ENCODE measurements at regions not wholly inside any gene's neighbourhood (a gene's known extent, or its start where the extent isn't known, plus 50 kb on each side); places are given as distances from the start of the nearest gene placed in this dataset.

- no peak for DNase-seq (ENCODE audit: low read depth)
Observed at GRCh38 chr16:59214455-59214854, 480.3 kb upstream of the GOT2 start.

DNA sequence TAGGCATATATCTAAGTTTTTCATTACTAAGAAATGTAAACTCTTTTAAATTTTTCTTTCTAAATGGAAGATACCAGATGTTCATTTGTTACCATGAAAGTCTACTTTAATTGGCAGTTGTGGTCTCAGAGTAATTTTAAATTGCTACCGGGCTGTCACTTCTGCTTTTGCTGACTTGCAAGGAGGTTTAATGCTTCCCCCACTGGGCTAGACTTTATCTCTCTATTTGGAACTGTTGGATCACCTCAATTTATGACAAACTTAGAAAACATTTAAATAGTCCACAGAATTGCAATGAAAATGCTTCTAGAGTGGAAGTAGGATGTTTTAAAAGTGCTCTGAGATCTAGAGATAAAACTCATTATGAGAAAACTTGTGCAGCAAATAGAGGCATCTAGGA, 479.8 kb upstream of the GOT2 start:
- no peak for DNase-seq (ENCODE audit: low read depth)

GRCh38 chr16:59212492-59213024, 478.4 kb upstream of the GOT2 start:
- no peak for DNase-seq (ENCODE audit: low read depth)

- no peak for DNase-seq (ENCODE audit: low read depth)
Observed at GRCh38 chr16:59210955-59211541, 476.9 kb upstream of the GOT2 start.

- DNase-seq (ENCODE audit: low read depth): no peak
Observed at GRCh38 chr16:59205403-59205802, 471.3 kb upstream of the GOT2 start.

- DNase-seq (ENCODE audit: low read depth): no peak
Observed at GRCh38 chr16:59204589-59204988, 470.5 kb upstream of the GOT2 start.

DNA sequence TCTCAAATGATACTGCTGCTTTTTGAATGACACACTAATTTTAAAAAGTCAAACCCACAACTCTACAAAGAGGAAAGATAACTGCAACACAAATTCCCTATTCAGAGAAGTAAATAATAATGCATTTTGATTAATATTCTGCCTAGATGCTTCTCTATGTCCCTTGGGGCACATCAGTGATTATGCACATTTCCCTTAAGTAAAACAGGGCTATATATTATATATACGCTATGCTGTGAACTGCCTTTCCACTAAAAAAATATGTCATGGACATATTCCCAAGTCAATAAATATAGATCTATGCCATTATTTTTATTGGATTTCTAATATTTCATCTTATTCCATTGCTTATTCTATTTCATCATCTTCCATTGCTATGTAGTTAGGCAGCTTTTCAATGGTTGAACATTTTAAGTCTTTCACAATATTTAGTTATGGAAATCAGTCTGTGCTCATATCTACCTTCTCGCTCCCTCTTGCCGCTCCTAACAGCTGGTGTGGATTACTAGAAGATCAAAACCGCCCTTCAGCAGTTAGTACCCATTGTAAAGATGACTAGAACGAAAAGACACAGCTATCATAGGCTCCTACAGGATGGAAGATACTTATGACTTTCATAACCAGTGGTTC, 468.2 kb upstream of the GOT2 start:
- no peak for DNase-seq (ENCODE audit: low read depth)

- no peak for DNase-seq (ENCODE audit: low read depth)
Observed at GRCh38 chr16:59201821-59202220, 467.7 kb upstream of the GOT2 start.

DNA sequence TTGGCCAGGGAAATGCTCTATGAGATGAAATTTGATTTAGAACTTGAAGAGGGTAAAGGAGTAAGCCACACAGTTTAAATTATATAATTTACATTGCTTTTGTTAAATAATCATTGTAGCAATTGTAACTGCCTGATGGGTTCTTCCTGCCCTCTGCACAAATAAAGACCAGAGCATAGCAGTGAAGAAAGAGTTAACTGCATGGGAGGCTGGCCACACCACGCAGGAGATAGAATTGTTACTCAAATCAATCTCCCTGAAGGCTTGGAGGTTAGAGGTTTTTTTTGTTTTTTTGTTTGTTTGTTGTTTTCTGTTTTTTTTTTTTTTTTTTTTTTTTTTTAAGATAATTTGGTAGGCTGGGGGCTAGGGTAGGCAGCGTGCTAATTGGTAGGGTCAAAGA, 467.0 kb upstream of the GOT2 start:
- no peak for DNase-seq (ENCODE audit: low read depth)

GRCh38 chr16:59198487-59198886, 464.4 kb upstream of the GOT2 start:
- no peak for DNase-seq (ENCODE audit: low read depth)

- no peak for DNase-seq (ENCODE audit: low read depth)
Observed at GRCh38 chr16:59195242-59195641, 461.1 kb upstream of the GOT2 start.

DNA sequence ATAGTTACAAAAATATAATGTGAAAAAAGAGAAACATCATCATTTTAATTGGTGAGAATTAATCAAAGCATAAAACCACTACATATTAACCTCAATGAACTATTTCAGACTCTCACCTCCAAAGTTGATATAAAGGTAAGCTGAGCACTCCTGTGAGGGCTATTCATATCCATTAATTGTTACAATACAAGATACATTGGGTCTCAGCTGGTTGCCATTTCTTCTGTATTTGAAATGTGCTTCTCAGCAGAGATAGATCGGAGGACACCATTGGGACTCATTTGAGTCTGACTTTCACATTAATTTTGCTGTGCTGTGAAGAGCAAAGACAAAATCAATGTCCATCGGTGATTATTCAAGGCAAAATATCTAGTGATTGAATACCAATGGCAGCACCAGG, 459.5 kb upstream of the GOT2 start:
- DNase-seq (ENCODE audit: low read depth): no peak

- DNase-seq (ENCODE audit: low read depth): no peak
Observed at GRCh38 chr16:59192551-59193199, 458.6 kb upstream of the GOT2 start.

DNA sequence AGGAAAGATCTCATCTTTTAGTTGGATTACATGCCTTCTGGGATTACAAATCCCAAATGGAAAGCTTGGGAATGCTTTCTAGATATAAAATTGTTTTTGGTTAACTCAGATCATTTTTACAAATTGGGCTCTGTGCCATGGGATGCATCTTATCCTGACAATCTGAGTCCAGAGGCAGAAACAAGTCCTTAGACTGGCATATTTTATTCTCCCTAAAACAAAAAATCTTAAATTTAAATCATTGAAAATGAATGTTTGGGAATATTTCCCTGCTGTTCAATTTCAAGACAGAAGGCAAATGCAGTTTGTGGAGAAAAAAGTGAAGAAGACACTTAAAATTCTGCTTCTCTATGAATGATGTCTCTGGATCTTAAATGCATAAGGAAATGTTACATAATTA, 456.6 kb upstream of the GOT2 start:
- no peak for DNase-seq (ENCODE audit: low read depth)

GRCh38 chr16:59188029-59188428, 453.9 kb upstream of the GOT2 start:
- no peak for DNase-seq (ENCODE audit: low read depth)

GRCh38 chr16:59181821-59182420, 447.8 kb upstream of the GOT2 start:
- no peak for DNase-seq (ENCODE audit: low read depth)

DNA sequence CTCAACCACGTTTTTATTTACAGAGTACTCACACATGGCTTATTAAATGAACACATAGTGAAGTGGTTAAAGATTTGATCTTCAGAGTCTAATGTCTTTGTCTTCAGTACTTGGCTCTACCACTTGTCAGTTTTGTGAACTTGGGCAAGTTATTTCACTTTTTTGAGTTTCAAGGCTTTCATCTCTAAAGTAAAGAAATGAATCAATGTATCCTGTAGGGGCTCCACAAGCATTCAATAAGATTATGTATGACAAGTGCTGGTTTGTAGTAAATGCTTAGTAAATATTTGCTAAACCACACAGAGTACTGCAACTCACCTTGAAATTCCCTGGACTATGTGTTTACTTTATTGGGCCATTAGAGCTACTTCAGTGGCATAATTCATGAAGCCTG, 446.0 kb upstream of the GOT2 start:
- DNase-seq (ENCODE audit: low read depth): no peak

- no peak for DNase-seq (ENCODE audit: low read depth)
Observed at GRCh38 chr16:59179446-59180082, 445.4 kb upstream of the GOT2 start.

DNA sequence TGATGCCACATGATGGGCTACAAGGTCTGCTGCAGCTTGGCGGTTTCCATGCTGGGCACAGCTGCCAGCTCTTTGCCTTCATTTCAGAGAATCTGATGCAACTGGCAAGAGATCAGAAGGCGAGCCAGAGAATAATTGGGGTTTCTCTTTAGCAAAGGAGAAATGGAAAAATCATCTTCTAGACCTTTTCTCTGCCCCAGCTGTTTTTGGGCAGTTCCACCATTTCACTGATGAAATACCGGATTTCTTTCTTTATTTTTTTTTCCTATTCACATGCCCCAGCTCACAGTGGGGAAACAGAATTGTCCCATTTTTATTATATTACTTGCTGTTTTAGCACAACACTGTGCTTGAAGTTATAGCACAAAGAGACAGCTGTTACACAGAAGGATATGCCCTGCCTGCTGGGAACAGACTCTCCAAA, 439.3 kb upstream of the GOT2 start:
- DNase-seq (ENCODE audit: low read depth): no peak

DNA sequence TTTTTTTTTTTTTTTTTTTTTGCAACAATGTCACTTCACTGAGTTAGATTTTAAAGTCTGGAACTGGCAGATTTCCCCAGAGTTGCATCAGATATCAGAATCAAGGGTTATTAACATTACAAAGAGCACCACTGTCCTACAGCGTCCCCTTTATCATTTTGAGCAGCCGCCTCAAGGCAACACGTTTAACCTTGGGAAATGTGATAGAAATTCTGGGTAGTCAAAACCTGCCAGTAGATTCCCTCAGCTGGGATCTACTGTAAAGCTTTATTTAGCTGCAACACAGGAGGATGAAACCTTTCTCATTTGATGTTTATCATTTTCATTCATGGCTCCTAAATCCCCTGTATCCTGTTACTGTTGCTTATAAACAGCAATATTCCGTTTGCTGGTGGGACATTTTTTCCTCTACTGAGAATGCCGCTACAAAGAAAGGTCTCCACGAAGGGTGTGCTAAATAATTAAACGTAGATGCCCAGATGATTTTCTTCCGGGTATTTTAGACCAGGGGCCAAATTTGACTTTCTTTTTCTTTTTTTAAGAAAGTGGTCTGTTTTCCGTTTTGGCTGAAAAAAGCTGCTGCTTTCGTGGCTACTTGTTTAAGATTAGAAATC, 436.1 kb upstream of the GOT2 start:
- DNase-seq (ENCODE audit: low read depth): no peak

DNA sequence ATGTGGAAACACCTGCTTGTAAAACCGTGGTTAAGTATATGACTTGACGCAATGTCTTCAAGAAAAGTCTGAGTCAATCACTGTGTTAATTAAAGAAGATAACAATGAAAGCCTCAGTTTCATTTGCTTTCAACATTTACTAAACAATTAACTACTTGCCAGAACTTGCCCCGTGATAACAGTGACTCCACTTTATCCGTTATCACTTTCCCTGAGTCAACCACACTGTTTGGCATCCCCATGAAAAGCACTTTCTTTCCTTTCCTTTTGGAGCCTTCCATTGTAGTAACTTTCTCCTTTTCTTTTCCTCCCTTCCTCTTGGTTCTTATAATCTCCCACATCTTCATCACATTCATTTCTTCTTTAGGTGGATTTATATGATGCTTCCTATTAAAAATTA, 435.1 kb upstream of the GOT2 start:
- no peak for DNase-seq (ENCODE audit: low read depth)

- no peak for DNase-seq (ENCODE audit: low read depth)
Observed at GRCh38 chr16:59168461-59169114, 434.5 kb upstream of the GOT2 start.

Data from activated T-cell treated with anti-CD3 and anti-CD28 coated beads for 1 hour (primary cell).